Endothelial cell of umbilical vein (primary cell): ENCODE measurements at regions not wholly inside any gene's neighbourhood (a gene's known extent, or its start where the extent isn't known, plus 50 kb on each side); places are given as distances from the start of the nearest gene placed in this dataset.

ENCODE experiments used
- EZH2 ChIP-seq: IDR thresholded peaks from 2 replicates; pipeline ENCODE4 v1.6.1; 2012; ENCODE audit warnings: borderline replicate concordance, low read depth, mild to moderate bottlenecking, moderate library complexity, low read length, inconsistent platforms; ENCODE audit not compliant: severe bottlenecking
- FOS ChIP-seq: IDR thresholded peaks from 2 replicates; pipeline ENCODE4 v1.6.1; 2011; ENCODE audit warnings: mild to moderate bottlenecking, low read length, moderate library complexity, borderline replicate concordance; ENCODE audit not compliant: insufficient read depth
- JUN ChIP-seq: IDR thresholded peaks from 2 replicates; pipeline ENCODE4 v1.6.1; 2011; ENCODE audit warnings: borderline replicate concordance, low read depth; ENCODE audit not compliant: insufficient read length, insufficient read depth
- MYC ChIP-seq: IDR thresholded peaks from one replicate; pipeline ENCODE4 v1.6.1; 2011; ENCODE audit warnings: mild to moderate bottlenecking, low read depth, low read length
- POLR2A ChIP-seq: IDR thresholded peaks from 2 replicates; pipeline ENCODE4 v1.6.1; 2012; ENCODE audit warnings: low read depth, mild to moderate bottlenecking, control low read depth, low read length
- POLR2AphosphoS5 ChIP-seq: IDR thresholded peaks from 2 replicates; pipeline ENCODE4 v1.6.1; 2012; ENCODE audit warnings: low read depth, mild to moderate bottlenecking, control low read depth, low read length, moderate library complexity; ENCODE audit not compliant: insufficient read depth
- TF ChIP-seq, protein P1 (sequence below), 2 donors: IDR thresholded peaks; 1 replicate in 1 of 2; 2 replicates in 1 of 2; pipeline ENCODE4 v1.5.1; 2011; ENCODE audit warnings: low read length in 2 of 2, mild to moderate bottlenecking in 2 of 2, moderate library complexity in 2 of 2, control low read depth in 1 of 2, inconsistent platforms in 1 of 2, low read depth in 1 of 2; ENCODE audit not compliant: insufficient read depth in 1 of 2; ENCODE audit errors: extremely low read depth in 1 of 2
- TF ChIP-seq, protein P2 (sequence below): IDR thresholded peaks from 2 replicates; pipeline ENCODE4 v1.6.1; 2011; ENCODE audit not compliant: insufficient read depth, insufficient read length

DNA sequence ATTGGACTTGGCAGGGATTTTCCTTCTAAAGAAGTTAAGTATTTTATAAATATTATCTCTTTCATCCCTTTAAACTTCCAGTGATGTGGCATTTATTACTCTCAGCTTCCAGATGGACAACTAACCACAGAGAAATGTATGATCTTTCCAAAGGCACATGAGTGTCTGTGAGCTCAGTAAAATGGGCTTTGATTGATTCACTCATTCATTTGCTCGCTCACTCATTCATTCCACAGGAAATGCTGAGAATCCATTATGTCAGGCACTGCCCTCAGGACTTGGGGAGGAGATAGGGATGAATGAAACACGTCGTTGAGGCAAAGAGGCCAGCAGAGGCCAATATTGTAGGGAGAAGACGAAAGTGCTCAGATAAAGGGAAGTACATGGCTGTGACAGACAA is 359.3 kb downstream of the EFNB2 start:
- TF ChIP-seq EZH2 (no peak), MYC (no peak), POLR2A (no peak), JUN (no peak), FOS (no peak), POLR2AphosphoS5 (no peak)
- TF ChIP-seq, protein P1, sequence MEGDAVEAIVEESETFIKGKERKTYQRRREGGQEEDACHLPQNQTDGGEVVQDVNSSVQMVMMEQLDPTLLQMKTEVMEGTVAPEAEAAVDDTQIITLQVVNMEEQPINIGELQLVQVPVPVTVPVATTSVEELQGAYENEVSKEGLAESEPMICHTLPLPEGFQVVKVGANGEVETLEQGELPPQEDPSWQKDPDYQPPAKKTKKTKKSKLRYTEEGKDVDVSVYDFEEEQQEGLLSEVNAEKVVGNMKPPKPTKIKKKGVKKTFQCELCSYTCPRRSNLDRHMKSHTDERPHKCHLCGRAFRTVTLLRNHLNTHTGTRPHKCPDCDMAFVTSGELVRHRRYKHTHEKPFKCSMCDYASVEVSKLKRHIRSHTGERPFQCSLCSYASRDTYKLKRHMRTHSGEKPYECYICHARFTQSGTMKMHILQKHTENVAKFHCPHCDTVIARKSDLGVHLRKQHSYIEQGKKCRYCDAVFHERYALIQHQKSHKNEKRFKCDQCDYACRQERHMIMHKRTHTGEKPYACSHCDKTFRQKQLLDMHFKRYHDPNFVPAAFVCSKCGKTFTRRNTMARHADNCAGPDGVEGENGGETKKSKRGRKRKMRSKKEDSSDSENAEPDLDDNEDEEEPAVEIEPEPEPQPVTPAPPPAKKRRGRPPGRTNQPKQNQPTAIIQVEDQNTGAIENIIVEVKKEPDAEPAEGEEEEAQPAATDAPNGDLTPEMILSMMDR (IDR thresholded peaks at IDR 0.05; ENCODE audit: extremely low read depth in 1 of 2, insufficient read depth in 1 of 2, low read depth in 1 of 2, low read length in 2 of 2), result no peak
- TF ChIP-seq, protein P2, sequence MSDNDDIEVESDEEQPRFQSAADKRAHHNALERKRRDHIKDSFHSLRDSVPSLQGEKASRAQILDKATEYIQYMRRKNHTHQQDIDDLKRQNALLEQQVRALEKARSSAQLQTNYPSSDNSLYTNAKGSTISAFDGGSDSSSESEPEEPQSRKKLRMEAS, result no peak
